HepG2 (cell line): ENCODE measurements at regions not wholly inside any gene's neighbourhood (a gene's known extent, or its start where the extent isn't known, plus 50 kb on each side); places are given as distances from the start of the nearest gene placed in this dataset.

Experiments
- ATAC-seq: fragments of 200-7000 bp; cut with Tn5 transposase; 3 replicates; pipeline ENCODE4 v1.9.1; 2020; ENCODE audit warnings: mild to moderate bottlenecking, moderate library complexity
- BruUV-seq: library from RNA; stranded (reverse); fragments of 400-500 nt; replicated peaks from 2 replicates; lab custom pipeline; 2021; lab: Mats Ljungman, UMichigan
- CTCF ChIA-PET: fragments of 300-600 bp; formaldehyde crosslinking; extraction: SDS; loops from one replicate; lab custom pipeline; 2021; ENCODE audit warnings: low total read pairs, inconsistent platforms, low intra/inter-chr PET ratio; lab: Yijun Ruan, JAX
- POLR2A ChIA-PET: fragments of 350-600 bp; sonication (Branson Sonifier 250); formaldehyde crosslinking; loops from one replicate; lab custom pipeline; 2020; ENCODE audit warnings: antibody characterized with exemption, inconsistent platforms; lab: Yijun Ruan, JAX
- DNase-seq: peaks from one replicate; pipeline ENCODE4 v3.0.0-alpha.2; 2015; ENCODE audit warnings: low spot score
- FAIRE-seq: peaks from 3 replicates; lab custom pipeline; 2011; peaks lifted over from hg19 to GRCh38; lab: Jason Lieb, UNC
- H2AFZ ChIP-seq: one replicate; pipeline ENCODE4 v1.6.1; 2011; ENCODE audit warnings: low read length, inconsistent platforms
- H3K27ac ChIP-seq: fragments of 300-600 bp; 3 replicates; pipeline ENCODE4 v1.8.0; 2011; ENCODE audit warnings: mixed run types, mild to moderate bottlenecking, mixed read lengths, low read length, inconsistent platforms; ENCODE audit not compliant: insufficient read depth; ENCODE audit errors: extremely low read length
- H3K27me3 ChIP-seq, 2 experiments: fragments of 200-600 bp in 1 of 2; 2 replicates in 1 of 2; 3 replicates in 1 of 2; pipeline versions ENCODE4 v1.6.0 to v1.8.0; 2011; ENCODE audit warnings: low read length in 2 of 2, mild to moderate bottlenecking in 2 of 2, moderate library complexity in 2 of 2, inconsistent platforms in 1 of 2; ENCODE audit not compliant: insufficient read depth in 2 of 2, control insufficient read depth in 1 of 2
- H3K36me3 ChIP-seq, 2 experiments: fragments of 200-600 bp in 1 of 2; replicated peaks in 1 of 2; 2 replicates in 1 of 2; 3 replicates in 1 of 2; pipeline versions ENCODE4 v1.5.1 to v1.8.0; 2011; ENCODE audit warnings: low read length in 2 of 2, inconsistent platforms in 1 of 2; ENCODE audit not compliant: insufficient read depth in 2 of 2, control insufficient read depth in 1 of 2
- H3K4me1 ChIP-seq: 2 replicates; pipeline ENCODE4 v1.5.1; 2012; ENCODE audit warnings: low read length, inconsistent platforms; ENCODE audit not compliant: insufficient read depth
- H3K4me2 ChIP-seq: 2 replicates; pipeline ENCODE4 v1.6.0; 2011; ENCODE audit warnings: low read depth, low read length, inconsistent platforms
- H3K4me3 ChIP-seq, 3 experiments: fragments of 200-600 bp in 1 of 3; sonication (generic), shearing (Covaris generic) in 1 of 3; replicated peaks in 1 of 3; 2 replicates each; pipeline ENCODE4 v1.5.1; 2011 to 2016; ENCODE audit warnings: low read length in 3 of 3, inconsistent platforms in 2 of 3, low read depth in 2 of 3, mild to moderate bottlenecking in 2 of 3, control low read depth in 1 of 3, mixed read lengths in 1 of 3; ENCODE audit not compliant: insufficient read depth in 1 of 3
- H3K79me2 ChIP-seq: one replicate; pipeline ENCODE4 v1.6.1; 2011; ENCODE audit warnings: low read length, inconsistent platforms; ENCODE audit not compliant: insufficient read depth
- H3K9ac ChIP-seq: 2 replicates; pipeline ENCODE4 v1.6.0; 2011; ENCODE audit warnings: mild to moderate bottlenecking, low read depth, low read length, inconsistent platforms; ENCODE audit not compliant: insufficient read depth
- H3K9me3 ChIP-seq: 2 replicates; pipeline ENCODE4 v1.5.1; 2012; ENCODE audit warnings: mild to moderate bottlenecking, low read length
- H4K20me1 ChIP-seq: 2 replicates; pipeline ENCODE4 v1.6.0; 2011; ENCODE audit warnings: inconsistent platforms, mild to moderate bottlenecking, low read length, moderate library complexity; ENCODE audit not compliant: insufficient read depth
- AHDC1 ChIP-seq: sonication (generic); formaldehyde crosslinking; IDR thresholded peaks from 2 replicates; pipeline ENCODE4 v1.5.1; 2020; ENCODE audit warnings: mild to moderate bottlenecking, missing genetic modification reagents, borderline replicate concordance
- HNF1A ChIP-seq, 2 experiments: sonication (generic) in 1 of 2; formaldehyde crosslinking in 1 of 2; IDR thresholded peaks; 2 replicates each; pipeline versions ENCODE4 v1.4.0 to v1.6.1; 2016 to 2020; ENCODE audit warnings: borderline replicate concordance in 1 of 2, low read depth in 1 of 2, mild to moderate bottlenecking in 1 of 2, missing genetic modification reagents in 1 of 2
- KLF12 ChIP-seq: sonication (generic); formaldehyde crosslinking; IDR thresholded peaks from 2 replicates; pipeline ENCODE4 v1.4.0; 2020; ENCODE audit warnings: missing genetic modification reagents, borderline replicate concordance
- MED8 ChIP-seq: sonication (generic); formaldehyde crosslinking; IDR thresholded peaks from 2 replicates; pipeline ENCODE4 v1.8.1; 2023; ENCODE audit warnings: mild to moderate bottlenecking, missing genetic modification reagents; ENCODE audit not compliant: insufficient replicate concordance
- RFXAP ChIP-seq: sonication (generic); formaldehyde crosslinking; IDR thresholded peaks from 2 replicates; pipeline ENCODE4 v1.4.0; 2020; ENCODE audit warnings: missing genetic modification reagents, borderline replicate concordance
- SIN3A ChIP-seq: IDR thresholded peaks from 2 replicates; pipeline ENCODE4 v1.6.1; 2011; ENCODE audit warnings: low read depth, mild to moderate bottlenecking, control low read depth, low read length, borderline replicate concordance
- UBTF ChIP-seq: sonication (generic); formaldehyde crosslinking; IDR thresholded peaks from 2 replicates; pipeline ENCODE4 v1.4.0; 2020; ENCODE audit warnings: mild to moderate bottlenecking, missing genetic modification reagents
- ZBTB1 ChIP-seq: sonication (generic); formaldehyde crosslinking; IDR thresholded peaks from 2 replicates; pipeline ENCODE4 v1.4.0; 2020; ENCODE audit warnings: missing genetic modification reagents, borderline replicate concordance
- ZNF207 ChIP-seq: fragments of 450-650 bp; IDR thresholded peaks from 2 replicates; pipeline ENCODE4 v1.6.1; 2016; ENCODE audit warnings: antibody characterized with exemption, borderline replicate concordance
- ZNF484 ChIP-seq: sonication (generic); formaldehyde crosslinking; IDR thresholded peaks from 2 replicates; pipeline ENCODE4 v1.5.1; 2020; ENCODE audit warnings: mild to moderate bottlenecking, low read depth, missing genetic modification reagents, borderline replicate concordance
- ZNF792 ChIP-seq: IDR thresholded peaks from 2 replicates; pipeline ENCODE4 v1.6.1; 2016
- WGBS: methylation state at CpG from one replicate; pipeline ENCODE4 v1.1.6; 2017; ENCODE audit warnings: low lambda C conversion rate; 5-methylcytosine and 5-hydroxymethylcytosine counted together
- in situ Hi-C: cut with HindIII; loops from 2 replicates; pipeline ENCODE4 v1.10.0; 2017; ENCODE audit warnings: low pct_unique_long_range_greater_than_20kb; ENCODE audit not compliant: extremely low pct_ligation_motif_present
- intact Hi-C: fragments of 100-400 bp; cut with micrococcal nuclease; formaldehyde crosslinking; loops from one replicate; pipeline ENCODE4 v1.10.0; 2022; ENCODE audit not compliant: unreplicated experiment

GRCh38 chr5:6914347-6914746, 201.1 kb downstream of the TENT4A start:
- no TSS peak for BruUV-seq
- CTCF ChIA-PET = no interaction called here
- Histone ChIP-seq H3K4me1 (no peaks in the 10 kb centered on the region), H3K36me3 (no peaks in the 10 kb centered on the region), H2AFZ (no peak overlapping the region), H3K9ac (no peak overlapping the region), H3K79me2 (no peaks in the 10 kb centered on the region), H3K4me3 (no peak overlapping the region), H3K4me2 (no peak overlapping the region), H4K20me1 (no peaks in the 10 kb centered on the region), H3K27ac (no peak overlapping the region), H3K27me3 (peaks cover 0 to 18% of the 10 kb centered on the region in 2 experiments; a peak in 2 of 5 replicates), H3K9me3 (no peaks in the 10 kb centered on the region)
- in situ Hi-C loops = no loop called here
- intact Hi-C loops = no loop called here
- POLR2A ChIA-PET = no interaction called here
- DNase-seq (no peak), FAIRE-seq (no peak), ATAC-seq (no peak)
- WGBS = 5% methylated on average over 2 of the region's 2 CpGs
- TF ChIP-seq AHDC1 (CRISPR knock-in tag) (no peak), MED8 (CRISPR knock-in tag) (no peak), ZBTB1 (CRISPR knock-in tag) (no peak), HNF1A (IDR thresholded peaks at IDR 0.05; ENCODE audit: low read depth) (no peak), HNF1A (CRISPR knock-in tag; IDR thresholded peaks at IDR 0.05; ENCODE audit: borderline replicate concordance) (no peak), SIN3A (no peak), ZNF792 (CRISPR knock-in tag) (no peak), UBTF (CRISPR knock-in tag) (no peak), ZNF484 (no peak), KLF12 (no peak), RFXAP (no peak), ZNF207 (no peak)
